ENCODE measurements at regions not wholly inside any gene's neighbourhood (a gene's known extent, or its start where the extent isn't known, plus 50 kb on each side); places are given as distances from the start of the nearest gene placed in this dataset.

- TF ChIP-seq CEBPB (IDR thresholded peaks at IDR 0.05; ENCODE audit: low read depth): no peak
- TF ChIP-seq POLR2A (IDR thresholded peaks at IDR 0.05; ENCODE audit: borderline replicate concordance, extremely low read depth, insufficient read depth, insufficient read length): no peak
- no peak for TF ChIP-seq TCF7L2 (IDR thresholded peaks at IDR 0.05; ENCODE audit: borderline replicate concordance, extremely low read depth, insufficient read depth, insufficient read length)
- TF ChIP-seq CTCF (IDR thresholded peaks at IDR 0.05 in 2 of 3, conservative IDR thresholded peaks at IDR 0.05 in 1 of 3; ENCODE audit: borderline replicate concordance in 1 of 3, insufficient read depth in 1 of 3, low read depth in 2 of 3, low read length in 2 of 3): no peak
- TF ChIP-seq ZFX (IDR thresholded peaks at IDR 0.05): no peak
- no peak for TF ChIP-seq POLR2AphosphoS5 (IDR thresholded peaks at IDR 0.05; ENCODE audit: low read depth, low read length)
These were observed 89.3 kb upstream of the MAML3 start for GRCh38 chr4:140243278-140243753.

Measured in HCT116 (cell line).